Activated T-cell treated with anti-CD3 and anti-CD28 coated beads for 1 hour (primary cell): ENCODE measurements at regions not wholly inside any gene's neighbourhood (a gene's known extent, or its start where the extent isn't known, plus 50 kb on each side); places are given as distances from the start of the nearest gene placed in this dataset.
"Not testable (repeated sequence)": the region's sequence is repeated elsewhere in the genome, so short reads cannot be mapped to it uniquely, and the experiment has no call there.

Source experiments
- DNase-seq: peaks from one replicate; pipeline ENCODE4 v3.0.0-alpha.2; 2020; ENCODE audit warnings: low read depth

DNA sequence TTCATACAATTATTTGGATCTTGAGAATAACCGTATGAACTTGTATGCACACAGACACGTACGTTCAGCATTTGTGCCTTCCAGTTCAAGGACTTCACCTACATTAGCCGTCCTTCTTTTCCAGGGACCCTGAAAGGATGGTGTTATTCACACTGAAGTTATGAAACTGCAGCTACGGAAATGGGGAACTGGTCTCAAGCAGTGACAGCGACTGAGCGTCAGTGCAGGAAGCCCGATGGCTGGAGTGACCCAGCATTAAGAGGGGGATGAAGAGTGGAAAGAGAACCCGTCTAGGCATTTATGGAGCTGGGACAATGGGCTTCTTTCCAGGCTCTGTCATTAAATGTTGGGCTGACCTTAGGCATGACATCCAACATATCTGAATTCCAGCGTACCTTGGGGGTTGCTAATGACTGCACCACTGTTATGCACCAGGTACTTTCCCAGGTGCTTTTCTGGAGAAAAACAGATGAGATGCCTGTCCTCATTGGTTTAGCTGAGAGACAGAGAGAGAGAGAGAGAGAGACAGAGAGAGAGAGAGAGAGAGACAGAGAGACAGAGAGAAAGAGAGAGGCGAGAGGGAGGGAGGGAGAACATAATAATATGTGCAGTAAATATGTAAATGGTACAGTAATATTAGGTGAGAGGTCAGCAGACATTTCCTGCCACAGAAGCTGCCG, 204.7 kb upstream of the EXOC2 start:
- no peak for DNase-seq

DNA sequence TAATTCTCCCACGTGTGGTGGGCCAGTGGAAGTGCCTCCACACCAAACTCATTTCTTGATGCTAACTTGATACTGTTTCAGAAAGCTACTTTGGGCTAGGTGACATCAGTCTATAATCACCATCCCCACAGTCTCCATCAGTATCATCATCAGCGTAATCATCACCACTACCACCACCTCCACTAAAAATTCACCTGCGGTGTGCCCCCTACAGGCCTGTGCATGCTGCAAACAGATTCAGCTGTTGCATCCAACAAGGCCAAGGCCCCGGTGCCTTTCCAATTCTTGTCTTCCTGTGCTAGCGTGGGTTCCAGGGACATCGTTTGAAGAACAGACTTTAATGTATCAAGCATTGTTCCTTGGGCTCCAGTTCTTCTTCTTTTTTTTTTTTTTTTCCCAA, 201.3 kb upstream of the EXOC2 start:
- no peak for DNase-seq

DNA sequence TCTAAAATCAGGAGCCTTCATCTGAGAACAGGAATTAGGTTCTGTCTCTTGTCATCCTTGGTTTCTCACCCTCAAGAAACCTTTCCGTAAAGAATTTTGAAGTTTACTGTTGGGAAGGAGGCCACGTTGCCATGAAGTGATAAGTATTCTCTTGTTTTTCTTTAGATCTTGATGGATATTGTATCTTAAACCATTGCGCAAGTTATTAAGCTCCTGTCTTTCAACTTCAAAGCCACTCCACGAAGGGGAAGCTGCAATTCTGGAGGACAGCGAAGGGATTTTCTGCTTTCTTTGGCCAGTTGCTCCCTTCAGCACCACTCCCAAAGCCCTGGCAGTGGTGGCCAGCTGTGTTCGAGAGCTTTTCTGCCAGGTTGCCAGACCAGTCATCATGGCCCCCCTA, 198.1 kb upstream of the EXOC2 start:
- DNase-seq = no peak

DNA sequence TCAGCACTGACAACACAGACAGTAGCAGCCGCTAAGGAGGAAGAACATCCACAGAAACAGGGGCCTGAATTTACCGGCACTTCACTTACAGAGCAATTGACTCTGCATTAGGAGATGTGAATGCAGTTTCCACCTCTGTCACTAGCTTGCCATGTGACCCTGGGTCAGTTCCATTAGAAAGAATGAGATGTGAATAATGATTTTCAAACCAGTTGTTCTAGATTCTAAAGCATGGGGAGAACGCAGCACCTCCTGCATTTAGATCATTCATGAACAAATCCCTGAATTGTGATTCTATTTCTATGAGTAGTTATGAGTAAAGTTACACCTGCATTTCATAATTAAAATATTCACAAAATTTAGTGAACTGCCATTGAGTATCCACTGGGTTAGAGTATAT, 197.3 kb upstream of the EXOC2 start:
- DNase-seq = no peak

DNA sequence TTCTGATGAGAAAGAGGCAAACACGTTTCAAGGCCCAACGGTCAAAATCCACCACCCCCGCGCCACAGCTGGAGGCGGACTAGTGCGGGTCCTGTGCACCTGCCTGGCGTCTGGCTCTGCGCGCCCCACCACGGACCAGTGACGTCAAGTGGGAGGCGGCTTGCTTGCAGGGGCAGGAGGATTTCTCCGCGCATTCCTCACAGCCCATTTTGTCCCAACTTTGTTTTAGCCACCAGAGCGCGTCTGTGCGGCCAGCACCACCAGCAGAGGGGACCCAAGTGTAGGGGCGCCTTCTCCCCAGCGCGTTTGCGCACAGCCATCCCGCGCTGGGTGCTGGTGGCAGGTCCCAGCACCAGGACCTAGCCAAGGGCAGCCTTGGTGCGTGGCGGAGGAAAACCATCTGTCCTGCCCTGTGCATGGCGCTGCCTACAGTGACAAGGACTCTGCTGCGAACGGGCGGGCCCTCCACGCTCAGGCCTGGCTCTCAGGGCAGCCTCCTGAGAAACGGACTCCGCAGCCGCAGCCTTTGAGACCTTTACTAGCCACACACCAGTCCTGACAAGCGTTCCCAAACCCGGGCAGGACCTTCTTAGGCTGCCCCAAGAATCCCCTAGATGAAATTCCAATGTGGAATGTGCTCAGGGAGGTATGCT, 194.8 kb upstream of the EXOC2 start:
- no peak for DNase-seq

DNA sequence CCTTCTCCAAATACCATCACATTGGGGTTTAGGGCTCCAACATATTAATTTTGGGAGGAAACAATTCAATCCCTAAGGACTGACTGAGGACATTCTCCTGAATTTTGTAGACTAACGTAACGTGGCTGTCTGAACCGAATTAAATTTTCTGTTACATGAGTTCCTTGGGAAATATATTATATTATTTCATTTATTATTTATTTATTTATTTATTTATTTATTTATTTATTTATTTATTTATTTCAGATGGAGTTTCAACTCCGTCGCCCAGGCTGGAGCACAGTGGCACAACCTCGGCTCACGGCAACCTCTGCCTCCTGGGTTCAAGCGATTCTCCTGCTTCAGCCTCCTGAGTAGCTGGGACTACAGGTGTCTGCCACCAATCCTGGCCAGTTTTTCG, 193.2 kb upstream of the EXOC2 start:
- not testable (repeated sequence) for DNase-seq

DNA sequence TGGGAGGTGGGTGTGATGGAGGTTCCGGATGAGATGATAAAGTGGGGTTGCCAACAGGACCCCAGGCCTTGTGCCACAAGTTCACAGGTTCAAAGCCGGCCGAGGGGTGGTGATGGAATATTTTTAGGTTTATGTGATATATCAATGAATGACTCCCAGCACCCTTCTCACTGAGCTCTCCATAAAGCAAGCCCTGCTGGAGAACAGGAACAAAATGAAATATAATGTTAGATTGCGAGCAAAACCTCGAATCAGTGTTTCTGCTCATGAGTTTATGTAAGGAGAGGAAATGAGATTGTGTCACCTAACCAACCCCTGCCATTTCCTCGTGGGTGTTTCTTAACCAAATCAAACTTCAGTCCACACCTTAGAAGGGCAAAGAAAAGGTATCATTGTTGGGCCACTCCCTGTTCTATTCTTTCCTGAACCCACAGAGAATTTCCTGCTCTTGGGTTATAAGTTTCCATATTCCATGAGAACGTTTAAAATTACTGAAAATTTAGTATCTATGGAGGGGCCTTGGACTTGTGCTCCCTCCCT, 192.2 kb upstream of the EXOC2 start:
- DNase-seq = no peak

DNA sequence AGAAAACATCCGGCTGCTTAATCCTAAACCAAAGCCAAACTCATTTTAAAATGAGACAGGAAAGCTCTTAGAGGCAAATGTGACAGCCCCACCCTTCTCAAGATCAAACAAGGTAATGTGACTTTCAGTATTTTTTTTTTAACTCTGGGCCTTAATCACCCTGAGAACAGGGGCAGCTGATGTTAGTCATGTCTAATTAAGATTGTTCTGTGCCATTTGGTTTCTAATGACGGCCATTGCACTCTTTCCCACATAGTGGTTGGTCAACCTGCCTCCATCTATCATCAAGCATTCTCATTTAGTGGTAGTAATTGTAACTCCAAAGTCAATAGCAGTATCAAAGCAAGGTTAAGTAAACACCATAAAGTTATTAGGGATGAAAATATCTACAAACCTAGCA, 191.6 kb upstream of the EXOC2 start:
- DNase-seq = no peak

DNA sequence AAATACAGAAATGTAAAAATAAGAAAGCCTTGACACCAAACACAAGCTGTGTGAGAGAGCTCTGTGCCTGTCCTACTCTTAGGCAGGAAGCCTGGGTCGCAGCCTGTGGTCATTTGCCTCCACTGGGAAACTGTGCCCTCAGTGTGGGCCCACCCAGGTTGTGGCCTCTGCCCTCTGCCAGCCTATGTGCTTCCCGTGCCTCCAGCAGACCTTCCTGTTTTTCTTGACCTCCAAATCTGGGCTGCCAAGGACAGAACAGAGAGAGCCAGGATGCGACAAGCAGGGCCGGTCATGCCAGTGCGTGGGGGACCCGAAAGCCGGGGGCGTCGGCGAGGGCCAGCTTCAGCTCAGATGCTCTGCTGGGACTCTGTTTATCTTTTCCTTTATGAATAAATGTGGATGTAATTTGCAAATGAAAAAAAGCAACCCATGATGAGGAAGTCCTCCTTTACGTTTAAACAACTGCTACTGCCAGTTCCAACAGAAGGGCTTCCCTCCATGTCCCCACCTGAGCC, 189.2 kb upstream of the EXOC2 start:
- DNase-seq = no peak

DNA sequence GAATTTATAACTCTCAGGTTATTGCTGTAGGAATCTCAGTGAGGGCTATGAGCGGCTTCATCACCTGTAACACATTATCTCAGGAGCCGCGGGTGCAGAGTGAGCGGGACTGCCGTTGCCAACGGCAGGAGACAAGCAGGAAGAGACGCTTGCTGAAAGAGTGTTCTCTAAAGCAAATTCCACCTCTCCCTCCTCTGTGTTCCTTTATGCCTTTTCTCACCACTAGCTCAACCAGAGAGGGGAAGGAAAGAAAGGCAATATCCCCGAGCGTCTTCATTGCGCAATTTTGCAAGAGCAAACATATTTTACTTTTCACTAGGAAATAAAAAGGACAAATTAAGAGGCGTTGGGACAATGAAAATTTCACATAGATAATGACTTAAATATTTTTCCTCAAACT, 185.2 kb upstream of the EXOC2 start:
- DNase-seq = no peak

DNA sequence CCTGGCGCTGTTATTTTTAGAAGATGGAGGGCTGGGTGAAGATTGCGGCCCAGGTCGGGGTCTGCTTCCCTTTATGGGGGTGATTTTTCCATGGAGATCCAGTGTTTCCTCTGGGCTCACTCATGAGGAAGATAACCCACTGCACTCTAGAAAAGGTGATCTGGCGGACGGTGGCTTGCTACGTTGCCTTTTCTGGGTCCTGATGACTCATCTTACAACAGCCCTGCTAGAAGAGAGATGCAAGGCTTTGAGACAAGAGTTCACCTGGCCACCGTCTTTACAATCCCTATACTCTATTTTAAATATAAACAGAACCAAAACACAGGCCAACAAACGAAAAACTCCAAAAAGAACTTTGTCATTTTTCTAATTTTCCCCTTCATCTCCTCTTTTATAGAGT, 182.1 kb upstream of the EXOC2 start:
- DNase-seq = no peak

DNA sequence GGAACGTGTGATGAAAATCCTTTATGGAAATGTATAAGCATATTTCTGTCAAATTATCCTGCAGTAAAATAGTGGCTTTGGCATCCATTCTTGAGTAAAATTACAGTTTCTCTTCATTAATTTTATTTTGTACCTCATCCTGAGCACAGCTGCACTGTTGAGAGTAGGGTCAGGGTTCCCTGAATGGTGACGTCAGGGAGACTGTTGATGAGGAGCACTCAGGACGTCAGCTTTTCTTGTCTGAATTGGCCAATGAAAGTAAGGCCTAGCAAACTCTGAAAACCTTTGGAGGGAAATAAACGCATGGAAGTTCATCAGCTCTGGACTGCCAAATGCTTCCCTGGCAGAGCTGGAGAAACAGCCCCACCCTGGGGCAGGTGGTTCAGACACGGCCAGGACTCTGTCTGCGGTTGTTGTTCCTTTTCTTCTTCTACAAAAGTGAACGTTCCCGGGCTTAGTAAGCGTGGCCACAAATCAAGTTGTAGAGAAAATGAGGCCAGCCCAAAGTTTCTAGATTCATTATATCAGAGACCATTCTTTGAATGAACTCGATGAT, 179.7 kb upstream of the EXOC2 start:
- DNase-seq = no peak

DNA sequence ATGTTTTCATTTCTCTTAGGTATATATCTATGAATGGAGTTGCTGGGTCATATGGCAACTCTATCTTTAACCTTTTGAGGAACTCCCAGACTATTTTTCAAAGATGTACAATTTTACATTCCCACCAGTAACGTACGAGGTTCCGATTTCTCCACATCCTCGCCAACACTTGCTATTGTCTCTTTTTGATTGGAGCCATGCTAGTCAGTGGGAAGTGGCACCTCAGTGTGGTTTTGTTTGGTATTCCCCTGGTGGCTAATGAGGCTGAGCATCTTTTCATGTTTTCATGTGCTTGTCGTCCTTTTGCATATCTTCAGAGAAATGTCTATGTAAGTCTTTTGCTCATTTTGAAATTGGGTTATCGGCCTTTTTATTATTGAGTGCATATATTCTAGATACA, 178.6 kb upstream of the EXOC2 start:
- DNase-seq = no peak

DNA sequence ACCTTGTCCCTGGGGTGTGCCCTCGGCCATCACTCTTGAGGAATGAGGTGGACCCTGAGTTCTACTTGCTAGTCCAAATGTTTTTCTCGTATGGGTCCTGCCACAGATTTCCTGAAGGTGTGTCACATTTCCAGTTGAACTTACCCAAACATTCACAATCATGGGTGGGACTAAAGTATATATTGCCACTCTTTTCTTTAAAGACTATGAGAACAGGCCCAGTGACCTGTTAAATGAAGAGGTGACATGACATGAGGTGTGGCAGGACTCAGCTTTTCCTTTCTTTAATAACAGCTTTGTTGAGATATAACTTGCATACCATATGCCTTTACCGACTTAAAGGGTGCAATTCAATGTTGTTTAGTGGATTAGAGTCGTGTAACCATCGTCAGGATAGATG, 177.2 kb upstream of the EXOC2 start:
- DNase-seq = no peak

DNA sequence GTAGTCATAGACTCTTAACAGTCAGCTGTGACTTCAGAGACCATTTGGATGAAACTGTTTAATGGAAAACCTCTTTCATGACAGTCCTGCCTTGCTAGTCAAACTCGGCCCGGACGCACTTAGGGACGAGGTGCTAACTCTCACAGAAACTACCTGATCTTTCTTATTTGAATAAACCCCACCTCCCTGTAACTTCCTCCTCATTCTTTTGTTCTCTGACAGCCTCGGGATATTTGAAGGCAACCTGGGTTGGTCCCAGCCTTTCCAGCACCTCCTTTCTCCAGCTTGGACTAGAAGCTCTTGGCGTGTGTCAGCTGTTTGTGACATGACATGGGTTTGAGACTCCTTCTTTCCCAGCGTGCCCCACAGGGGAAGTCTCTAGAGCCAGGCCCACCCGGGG, 175.3 kb upstream of the EXOC2 start:
- DNase-seq = no peak

DNA sequence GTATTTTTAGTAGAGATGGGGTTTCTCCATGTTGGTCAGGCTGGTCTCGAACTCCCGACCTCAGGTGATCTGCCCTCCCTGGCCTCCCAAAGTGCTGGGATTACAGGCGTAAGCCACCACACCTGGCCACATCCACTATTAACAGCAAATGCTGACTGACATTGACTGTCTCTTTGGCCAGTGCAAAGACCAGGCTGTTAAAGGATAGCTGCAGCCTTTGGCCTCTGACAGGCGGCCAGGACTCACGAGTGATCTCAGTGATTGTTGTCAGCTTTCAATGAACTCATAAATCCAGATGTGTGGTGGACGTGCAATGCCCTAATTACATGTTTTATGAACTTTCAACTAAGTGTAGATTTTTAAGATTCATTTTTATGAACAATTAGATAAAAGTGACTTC, 174.4 kb upstream of the EXOC2 start:
- no peak for DNase-seq

DNA sequence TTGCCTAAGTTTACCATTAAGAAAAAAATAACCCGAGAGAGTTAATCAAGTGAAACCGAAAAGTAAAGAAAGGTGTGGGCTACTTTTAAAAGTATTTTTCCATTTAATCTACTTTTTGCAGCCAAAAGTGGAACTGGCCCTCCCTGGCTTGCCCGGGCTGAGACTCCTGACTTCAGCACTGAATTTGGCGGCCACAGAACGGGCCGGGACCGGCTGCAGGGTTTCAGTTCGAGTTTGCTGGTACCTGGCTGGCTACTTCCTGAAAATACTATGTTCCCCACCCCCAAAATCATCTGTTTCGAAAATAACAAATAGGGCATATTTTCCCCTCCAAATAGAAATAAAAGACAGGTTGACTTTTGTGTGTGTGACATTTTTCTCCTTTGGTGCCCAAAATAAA, 173.4 kb upstream of the EXOC2 start:
- DNase-seq = no peak

DNA sequence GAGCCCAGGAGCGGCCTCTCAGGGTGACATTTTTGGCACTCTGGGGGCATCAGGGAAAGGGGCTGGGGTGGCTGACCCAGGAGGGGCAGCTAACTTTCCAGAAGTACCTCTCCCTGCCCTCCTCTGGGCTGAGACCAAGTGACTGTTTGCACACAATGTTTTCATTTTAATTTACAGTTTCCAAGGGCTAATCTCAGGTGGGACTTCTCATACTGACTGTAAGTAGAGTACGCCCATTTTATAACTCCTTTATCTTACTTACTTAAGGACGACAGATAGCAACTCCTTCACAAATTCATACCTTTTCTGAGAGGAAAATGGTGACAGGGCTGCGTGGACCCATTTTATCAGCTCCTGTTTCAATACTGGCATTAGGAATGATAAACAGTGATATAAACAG, 172.9 kb upstream of the EXOC2 start:
- no peak for DNase-seq

DNA sequence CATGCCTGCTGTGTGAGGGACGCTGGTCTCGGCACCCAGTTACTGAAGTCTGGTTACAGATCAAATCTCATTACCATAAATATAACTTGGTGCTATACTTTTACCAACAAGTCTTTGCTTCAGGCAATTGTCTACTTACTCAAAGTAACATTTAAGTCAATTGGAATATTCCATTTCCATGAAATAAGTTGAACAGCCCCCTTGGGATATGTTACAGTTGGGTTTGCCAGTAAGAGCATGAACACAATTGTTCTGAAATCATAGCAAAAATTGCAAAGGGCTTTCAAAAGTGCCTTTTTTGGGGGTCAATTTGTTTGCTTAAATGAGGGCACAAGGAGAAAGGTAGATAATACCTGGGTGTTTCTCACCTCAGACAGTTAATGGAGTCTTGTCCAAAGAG, 170.9 kb upstream of the EXOC2 start:
- no peak for DNase-seq

DNA sequence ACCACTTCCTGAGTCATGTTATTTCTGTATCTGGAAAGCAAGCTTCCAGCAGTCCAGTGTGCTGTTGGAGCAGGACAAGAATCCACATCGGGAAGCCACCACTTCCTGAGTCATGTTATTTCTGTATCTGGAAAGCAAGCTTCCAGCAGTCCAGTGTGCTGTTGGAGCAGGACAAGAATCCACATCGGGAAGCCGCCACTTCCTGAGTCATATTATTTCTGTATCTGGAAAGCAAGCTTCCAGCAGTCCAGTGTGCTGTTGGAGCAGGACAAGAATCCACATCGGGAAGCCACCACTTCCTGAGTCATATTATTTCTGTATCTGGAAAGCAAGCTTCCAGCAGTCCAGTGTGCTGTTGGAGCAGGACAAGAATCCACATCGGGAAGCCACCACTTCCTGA, 170.2 kb upstream of the EXOC2 start:
- DNase-seq = not testable (repeated sequence)

DNA sequence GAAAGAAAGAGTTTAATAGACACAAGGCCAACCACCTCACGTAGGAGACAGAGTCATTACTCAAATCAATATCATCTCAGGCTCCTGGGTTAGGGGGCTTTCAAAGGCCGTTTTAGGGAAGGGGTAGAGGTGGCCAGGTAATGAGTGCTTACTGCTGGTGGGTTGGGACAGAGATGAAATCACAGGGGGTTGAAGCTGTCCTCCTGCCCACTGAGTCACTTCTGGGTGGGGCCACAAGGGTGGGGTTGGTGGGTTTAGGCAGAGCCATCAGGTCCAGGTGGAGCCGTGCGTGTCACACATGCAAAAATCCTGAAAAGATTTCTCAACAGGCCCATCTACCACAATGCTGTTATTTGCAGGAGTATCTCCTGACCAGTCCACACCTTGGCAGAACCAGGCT, 167.0 kb upstream of the EXOC2 start:
- DNase-seq = no peak

DNA sequence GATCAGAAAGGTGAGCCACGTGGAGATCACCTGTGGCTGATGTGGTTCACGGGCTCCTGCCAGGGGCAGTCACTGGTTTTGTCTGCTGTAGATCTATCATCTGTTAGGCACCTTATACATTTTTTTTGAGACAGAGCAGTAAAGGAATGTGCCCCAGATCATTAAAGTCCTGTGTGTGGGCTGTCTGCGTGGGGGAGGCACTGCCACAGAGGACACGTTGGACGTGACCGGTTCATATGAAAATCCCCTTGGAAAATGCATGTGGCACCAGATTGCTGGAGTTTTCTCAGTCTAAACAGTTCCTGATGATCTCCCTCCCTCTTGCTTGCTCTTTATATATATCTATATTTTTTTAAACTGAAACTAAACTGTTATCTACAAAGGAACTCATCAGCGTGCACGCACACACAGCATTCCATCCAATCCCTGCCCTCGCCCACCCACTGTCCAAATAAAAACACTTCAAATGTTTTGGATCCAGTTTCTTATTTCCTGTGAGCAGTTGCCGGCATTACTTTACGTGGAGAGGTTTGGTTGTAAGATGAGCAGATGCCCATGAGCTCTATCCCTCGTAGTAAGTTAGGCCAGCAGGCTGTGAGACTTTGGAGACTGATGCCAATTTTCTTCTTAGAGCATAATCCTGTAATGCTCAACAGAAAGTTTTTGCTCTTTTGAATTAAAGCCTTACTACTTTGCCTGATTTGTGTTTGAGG, 161.6 kb upstream of the EXOC2 start:
- DNase-seq = no peak

DNA sequence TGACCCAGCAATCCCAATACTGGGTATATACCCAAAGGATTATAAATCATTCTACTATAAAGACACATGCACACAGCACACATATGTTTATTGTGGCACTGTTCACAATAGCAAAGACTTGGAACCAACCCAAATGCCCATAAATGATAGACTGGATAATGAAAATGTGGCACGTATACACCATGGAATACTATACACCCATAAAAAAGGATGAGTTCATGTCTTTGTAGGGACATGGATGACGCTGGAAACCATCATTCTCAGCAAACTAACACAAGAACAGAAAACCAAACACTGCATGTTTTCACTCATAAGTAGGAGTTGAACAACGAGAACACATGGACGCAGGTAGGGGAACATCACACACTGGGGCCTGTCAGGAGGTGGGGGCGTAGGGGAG, 159.3 kb upstream of the EXOC2 start:
- not testable (repeated sequence) for DNase-seq
